Liver (tissue), 8 donors: ENCODE measurements at regions not wholly inside any gene's neighbourhood (a gene's known extent, or its start where the extent isn't known, plus 50 kb on each side); places are given as distances from the start of the nearest gene placed in this dataset.

Experiments
- DNase-seq: peaks from one replicate; pipeline ENCODE4 v3.0.0-alpha.2; 2017; ENCODE audit warnings: low spot score
- H3K27ac ChIP-seq, 2 donors: one replicate each; pipeline ENCODE4 v1.7.0; 2013; ENCODE audit warnings: inconsistent platforms in 2 of 2, low read length in 2 of 2, control low read depth in 1 of 2, low read depth in 1 of 2, mild to moderate bottlenecking in 1 of 2
- H3K27me3 ChIP-seq, 4 donors: one replicate each; pipeline versions ENCODE4 v1.6.1 to v1.7.0; 2013; ENCODE audit warnings: low read length in 3 of 4, inconsistent platforms in 1 of 4, mild to moderate bottlenecking in 1 of 4, moderate library complexity in 1 of 4; ENCODE audit not compliant: control insufficient read depth in 4 of 4, insufficient read depth in 4 of 4
- H3K36me3 ChIP-seq, 4 donors: one replicate each; pipeline versions ENCODE4 v1.6.1 to v1.7.0; 2013; ENCODE audit warnings: low read length in 3 of 4, mild to moderate bottlenecking in 3 of 4, low read depth in 1 of 4, moderate library complexity in 1 of 4; ENCODE audit not compliant: control insufficient read depth in 4 of 4, insufficient read depth in 3 of 4
- H3K4me1 ChIP-seq, 4 donors: one replicate each; pipeline versions ENCODE4 v1.6.1 to v1.7.0; 2013; ENCODE audit warnings: low read length in 3 of 4, mild to moderate bottlenecking in 3 of 4, moderate library complexity in 1 of 4; ENCODE audit not compliant: control insufficient read depth in 4 of 4, insufficient read depth in 4 of 4
- H3K4me3 ChIP-seq, 3 donors: one replicate each; pipeline versions ENCODE4 v1.6.1 to v1.7.0; 2013; ENCODE audit warnings: low read length in 3 of 3, control low read depth in 1 of 3, low read depth in 1 of 3, mild to moderate bottlenecking in 1 of 3
- H3K9ac ChIP-seq, 2 donors: one replicate each; pipeline ENCODE4 v1.7.0; 2013; ENCODE audit warnings: low read length in 2 of 2, mild to moderate bottlenecking in 2 of 2, moderate library complexity in 2 of 2, control low read depth in 1 of 2, low read depth in 1 of 2
- H3K9me3 ChIP-seq, 4 donors: one replicate each; pipeline versions ENCODE4 v1.6.1 to v1.7.0; 2013; ENCODE audit warnings: low read length in 3 of 4; ENCODE audit not compliant: control insufficient read depth in 4 of 4
- ATF3 ChIP-seq: IDR thresholded peaks from 2 replicates; pipeline ENCODE4 v1.6.1; 2016; ENCODE audit warnings: antibody characterized with exemption
- CTCF ChIP-seq: fragments of 150-350 bp; IDR thresholded peaks from 2 replicates; pipeline ENCODE4 v1.5.1; 2017; ENCODE audit warnings: improper control_type of control experiment, low read depth, low read length; ENCODE audit not compliant: missing input control
- EGR1 ChIP-seq, 2 donors: IDR thresholded peaks; 2 replicates each; pipeline ENCODE4 v1.6.1; 2016 to 2018; ENCODE audit warnings: antibody characterized with exemption in 2 of 2, low read depth in 2 of 2
- FOXA1 ChIP-seq: IDR thresholded peaks from 2 replicates; pipeline ENCODE4 v1.6.1; 2016; ENCODE audit warnings: antibody characterized with exemption
- FOXA2 ChIP-seq: IDR thresholded peaks from 2 replicates; pipeline ENCODE4 v1.6.1; 2016; ENCODE audit warnings: antibody characterized with exemption
- GABPA ChIP-seq, 2 donors: IDR thresholded peaks in 1 of 2; conservative IDR thresholded peaks in 1 of 2; 2 replicates each; pipeline ENCODE4 v1.6.1; 2016; ENCODE audit warnings: antibody characterized with exemption in 2 of 2, mild to moderate bottlenecking in 1 of 2, moderate library complexity in 1 of 2
- HNF4A ChIP-seq, 2 donors: conservative IDR thresholded peaks; 2 replicates each; pipeline ENCODE4 v1.6.1; 2016; ENCODE audit warnings: antibody characterized with exemption in 2 of 2, mild to moderate bottlenecking in 2 of 2
- HNF4G ChIP-seq: IDR thresholded peaks from 2 replicates; pipeline ENCODE4 v1.6.1; 2016; ENCODE audit warnings: antibody characterized with exemption
- JUND ChIP-seq, 2 donors: IDR thresholded peaks; 2 replicates each; pipeline ENCODE4 v1.6.1; 2016; ENCODE audit warnings: antibody characterized with exemption in 2 of 2
- MAX ChIP-seq: IDR thresholded peaks from 2 replicates; pipeline ENCODE4 v1.6.1; 2016; ENCODE audit warnings: antibody characterized with exemption
- NR2F2 ChIP-seq: IDR thresholded peaks from 2 replicates; pipeline ENCODE4 v1.6.1; 2016; ENCODE audit warnings: antibody characterized with exemption
- RAD21 ChIP-seq, 2 donors: IDR thresholded peaks; 2 replicates each; pipeline ENCODE4 v1.6.1; 2016; ENCODE audit warnings: antibody characterized with exemption in 2 of 2, mild to moderate bottlenecking in 2 of 2
- REST ChIP-seq: IDR thresholded peaks from 2 replicates; pipeline ENCODE4 v1.6.1; 2016; ENCODE audit warnings: antibody characterized with exemption, mild to moderate bottlenecking
- RXRA ChIP-seq, 2 donors: IDR thresholded peaks; 2 replicates each; pipeline ENCODE4 v1.6.1; 2017 to 2018; ENCODE audit warnings: antibody characterized with exemption in 2 of 2, mild to moderate bottlenecking in 1 of 2
- SP1 ChIP-seq: IDR thresholded peaks from 2 replicates; pipeline ENCODE4 v1.6.1; 2018; ENCODE audit warnings: antibody characterized with exemption, mild to moderate bottlenecking
- TAF1 ChIP-seq: conservative IDR thresholded peaks from 2 replicates; pipeline ENCODE4 v1.6.1; 2016; ENCODE audit warnings: antibody characterized with exemption, mild to moderate bottlenecking
- YY1 ChIP-seq: IDR thresholded peaks from 2 replicates; pipeline ENCODE4 v1.6.1; 2016; ENCODE audit warnings: antibody characterized with exemption, mild to moderate bottlenecking
- WGBS: extraction: QIAGEN DNeasy Blood & Tissue Kit; methylation state at CpG from one replicate; pipeline ENCODE4 v1.1.7; 2013; 5-methylcytosine and 5-hydroxymethylcytosine counted together
- donor health status: healthy.
- donor health status: healthy.
- donor health status: healthy.
- donor health status: healthy.
- donor health status: healthy.

GRCh38 chr4:116923389-116923788 lies 162.0 kb downstream of the TRAM1L1 start:
- WGBS: 88% methylated on average over 4 of the region's 4 CpGs
- Histone ChIP-seq H3K4me3 (no peak overlapping the region), H3K4me1 (peaks cover 0 to 8% (median 4%) of the 10 kb centered on the region in 4 donors), H3K27me3 (peaks cover 0 to 4% (median 1%) of the 10 kb centered on the region in 4 donors), H3K9me3 (no peaks in the 10 kb centered on the region), H3K36me3 (no peaks in the 10 kb centered on the region), H3K9ac (no peak overlapping the region), H3K27ac (no peak overlapping the region)
- TF ChIP-seq ATF3 (no peak), FOXA2 (no peak), JUND (IDR thresholded peaks at IDR 0.05) (no peak), CTCF (no peak), EGR1 (IDR thresholded peaks at IDR 0.05; ENCODE audit: low read depth in 2 of 2) (no peak), NR2F2 (no peak)
- no peak for DNase-seq

GRCh38 chr4:116913451-116913850 lies 171.9 kb downstream of the TRAM1L1 start:
- Histone ChIP-seq H3K9ac (no peak overlapping the region), H3K27me3 (no peaks in the 10 kb centered on the region), H3K9me3 (no peaks in the 10 kb centered on the region), H3K4me3 (no peak overlapping the region), H3K4me1 (no peaks in the 10 kb centered on the region), H3K27ac (no peak overlapping the region), H3K36me3 (no peaks in the 10 kb centered on the region)
- TF ChIP-seq JUND (IDR thresholded peaks at IDR 0.05) (no peak), HNF4G (no peak), EGR1 (IDR thresholded peaks at IDR 0.05; ENCODE audit: low read depth in 2 of 2) (no peak), RAD21 (IDR thresholded peaks at IDR 0.05) (no peak), FOXA1 (no peak), REST (no peak), RXRA (IDR thresholded peaks at IDR 0.05) (no peak), MAX (no peak)
- DNase-seq: no peak
- 91% methylated on average over 1 of the region's 1 CpG for WGBS

GRCh38 chr4:116906758-116907157 lies 178.6 kb downstream of the TRAM1L1 start:
- Histone ChIP-seq H3K4me1 (no peaks in the 10 kb centered on the region), H3K9ac (no peak overlapping the region), H3K9me3 (no peaks in the 10 kb centered on the region), H3K4me3 (no peak overlapping the region), H3K27ac (no peak overlapping the region), H3K27me3 (peaks cover 0 to 3% (median 0%) of the 10 kb centered on the region in 4 donors), H3K36me3 (no peaks in the 10 kb centered on the region)
- WGBS: 87% methylated on average over 2 of the region's 2 CpGs
- TF ChIP-seq RXRA (IDR thresholded peaks at IDR 0.05) (no peak), MAX (no peak), GABPA (IDR thresholded peaks at IDR 0.05 in 1 of 2, conservative IDR thresholded peaks at IDR 0.05 in 1 of 2) (no peak), JUND (IDR thresholded peaks at IDR 0.05) (no peak), RAD21 (IDR thresholded peaks at IDR 0.05) (no peak), ATF3 (no peak), NR2F2 (no peak), TAF1 (no peak), SP1 (no peak), HNF4G (no peak), FOXA1 (no peak), YY1 (no peak), FOXA2 (no peak), HNF4A (conservative IDR thresholded peaks at IDR 0.05) (no peak), REST (no peak), EGR1 (IDR thresholded peaks at IDR 0.05; ENCODE audit: low read depth in 2 of 2) (no peak)
- no peak for DNase-seq
